Mucosa of stomach (tissue), 1 donor: ENCODE measurements at regions not wholly inside any gene's neighbourhood (a gene's known extent, or its start where the extent isn't known, plus 50 kb on each side); places are given as distances from the start of the nearest gene placed in this dataset.
"Not testable (repeated sequence)": the region's sequence is repeated elsewhere in the genome, so short reads cannot be mapped to it uniquely, and the experiment has no call there.

Experiments used
- H3K27me3 ChIP-seq: one replicate; pipeline ENCODE4 v1.7.0; 2013; ENCODE audit warnings: mild to moderate bottlenecking, low read length; ENCODE audit not compliant: control insufficient read depth, insufficient read depth
- H3K36me3 ChIP-seq: one replicate; pipeline ENCODE4 v1.7.0; 2013; ENCODE audit warnings: low read length; ENCODE audit not compliant: control insufficient read depth, insufficient read depth
- H3K4me1 ChIP-seq: one replicate; pipeline ENCODE4 v1.7.0; 2013; ENCODE audit warnings: mild to moderate bottlenecking, low read length; ENCODE audit not compliant: control insufficient read depth, insufficient read depth
- H3K4me3 ChIP-seq: one replicate; pipeline ENCODE4 v1.7.0; 2013; ENCODE audit warnings: low read length
- H3K9ac ChIP-seq: one replicate; pipeline ENCODE4 v1.7.0; 2013; ENCODE audit warnings: mild to moderate bottlenecking, low read length, moderate library complexity
- H3K9me3 ChIP-seq: one replicate; pipeline ENCODE4 v1.7.0; 2013; ENCODE audit warnings: mild to moderate bottlenecking, low read length, moderate library complexity; ENCODE audit not compliant: control insufficient read depth
- donor health status: Pancreatic carcinoma.

GRCh38 chr20:50330504-50331313, 140.1 kb downstream of the CEBPB start:
- no peaks in the 10 kb centered on the region for H3K27me3 ChIP-seq
- H3K36me3 ChIP-seq, result no peaks in the 10 kb centered on the region
- peaks cover 15% of the 10 kb centered on the region for H3K4me1 ChIP-seq
- H3K9ac ChIP-seq, result no peak overlapping the region
- no peaks in the 10 kb centered on the region for H3K9me3 ChIP-seq
- no peak overlapping the region for H3K4me3 ChIP-seq

GRCh38 chr20:50331469-50332363, 141.1 kb downstream of the CEBPB start:
- Histone ChIP-seq H3K4me1 (peaks cover 15% of the 10 kb centered on the region), H3K9me3 (no peaks in the 10 kb centered on the region), H3K27me3 (no peaks in the 10 kb centered on the region), H3K4me3 (no peak overlapping the region), H3K9ac (peak overlapping the region; percentile 2), H3K36me3 (no peaks in the 10 kb centered on the region)

GRCh38 chr20:50332491-50332980, 141.9 kb downstream of the CEBPB start:
- Histone ChIP-seq H3K9me3 (no peaks in the 10 kb centered on the region), H3K4me3 (no peak overlapping the region), H3K27me3 (no peaks in the 10 kb centered on the region), H3K36me3 (no peaks in the 10 kb centered on the region), H3K9ac (no peak overlapping the region), H3K4me1 (peaks cover 15% of the 10 kb centered on the region)

- no peak overlapping the region for H3K4me3 ChIP-seq
- peaks cover 15% of the 10 kb centered on the region for H3K4me1 ChIP-seq
- H3K36me3 ChIP-seq, result no peaks in the 10 kb centered on the region
- H3K27me3 ChIP-seq, result no peaks in the 10 kb centered on the region
- H3K9me3 ChIP-seq, result no peaks in the 10 kb centered on the region
- no peak overlapping the region for H3K9ac ChIP-seq
These were observed 142.6 kb downstream of the CEBPB start for GRCh38 chr20:50333131-50333670.

- no peaks in the 10 kb centered on the region for H3K27me3 ChIP-seq
- no peak overlapping the region for H3K9ac ChIP-seq
- peaks cover 20% of the 10 kb centered on the region for H3K4me1 ChIP-seq
- no peaks in the 10 kb centered on the region for H3K9me3 ChIP-seq
- no peaks in the 10 kb centered on the region for H3K36me3 ChIP-seq
- H3K4me3 ChIP-seq, result no peak overlapping the region
These were observed 143.2 kb downstream of the CEBPB start for GRCh38 chr20:50333812-50334211.

GRCh38 chr20:50334512-50334911, 143.9 kb downstream of the CEBPB start:
- not testable (repeated sequence) for H3K36me3 ChIP-seq, H3K9me3 ChIP-seq, H3K9ac ChIP-seq, H3K4me3 ChIP-seq, H3K27me3 ChIP-seq
- peaks cover 24% of the 10 kb centered on the region for H3K4me1 ChIP-seq

- peaks cover 28% of the 10 kb centered on the region for H3K4me1 ChIP-seq
These were observed 144.5 kb downstream of the CEBPB start for GRCh38 chr20:50335105-50335504.

GRCh38 chr20:50335866-50336265, 145.2 kb downstream of the CEBPB start:
- Histone ChIP-seq H3K4me1 (peaks cover 28% of the 10 kb centered on the region), H3K4me3 (no peak overlapping the region), H3K9me3 (no peaks in the 10 kb centered on the region), H3K36me3 (no peaks in the 10 kb centered on the region), H3K27me3 (no peaks in the 10 kb centered on the region), H3K9ac (no peak overlapping the region)

More at GRCh38 chr20:50335105-50335504, 144.5 kb downstream of the CEBPB start:
- no peaks in the 10 kb centered on the region for H3K27me3 ChIP-seq
- no peak overlapping the region for H3K4me3 ChIP-seq
- H3K9me3 ChIP-seq, result no peaks in the 10 kb centered on the region
- H3K36me3 ChIP-seq, result no peaks in the 10 kb centered on the region
- H3K9ac ChIP-seq, result no peak overlapping the region

GRCh38 chr20:50336661-50337060, 146.0 kb downstream of the CEBPB start:
- H3K4me3 ChIP-seq, result no peak overlapping the region
- peaks cover 22% of the 10 kb centered on the region for H3K4me1 ChIP-seq
- no peaks in the 10 kb centered on the region for H3K36me3 ChIP-seq
- no peaks in the 10 kb centered on the region for H3K27me3 ChIP-seq
- H3K9me3 ChIP-seq, result no peaks in the 10 kb centered on the region
- H3K9ac ChIP-seq, result no peak overlapping the region

- Histone ChIP-seq H3K4me1 (peaks cover 13% of the 10 kb centered on the region), H3K4me3 (no peak overlapping the region), H3K36me3 (no peaks in the 10 kb centered on the region), H3K27me3 (no peaks in the 10 kb centered on the region), H3K9ac (no peak overlapping the region), H3K9me3 (no peaks in the 10 kb centered on the region)
These were observed 147.2 kb downstream of the CEBPB start for GRCh38 chr20:50337521-50338466.
